ENCODE measurements at regions not wholly inside any gene's neighbourhood (a gene's known extent, or its start where the extent isn't known, plus 50 kb on each side); places are given as distances from the start of the nearest gene placed in this dataset.

- H3K4me3 ChIP-seq = no peak overlapping the region
- H3K27ac ChIP-seq = no peak overlapping the region
Observed at GRCh38 chr2:173462892-173463840, 108.5 kb downstream of the CDCA7 start.

DNA sequence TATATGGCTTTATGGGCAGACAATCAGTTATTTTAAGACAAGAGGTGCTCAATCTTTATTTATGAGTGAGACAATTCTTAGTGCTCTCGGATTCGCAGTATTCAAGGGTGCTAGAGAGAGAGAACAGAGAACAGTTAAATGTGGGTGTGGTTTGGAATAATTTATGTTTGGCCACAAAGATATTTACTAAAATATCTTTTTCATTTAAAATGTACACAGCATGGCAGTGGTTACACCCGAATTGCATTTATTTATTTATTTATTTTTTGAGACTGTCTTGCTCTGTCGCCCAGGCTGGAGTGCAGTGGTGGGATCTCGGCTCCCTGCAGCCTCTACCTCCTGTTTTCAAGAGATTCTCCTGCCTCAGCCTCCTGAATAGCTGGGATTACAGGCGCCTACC lies 109.2 kb downstream of the CDCA7 start:
- H3K4me3 ChIP-seq = no peak overlapping the region

DNA sequence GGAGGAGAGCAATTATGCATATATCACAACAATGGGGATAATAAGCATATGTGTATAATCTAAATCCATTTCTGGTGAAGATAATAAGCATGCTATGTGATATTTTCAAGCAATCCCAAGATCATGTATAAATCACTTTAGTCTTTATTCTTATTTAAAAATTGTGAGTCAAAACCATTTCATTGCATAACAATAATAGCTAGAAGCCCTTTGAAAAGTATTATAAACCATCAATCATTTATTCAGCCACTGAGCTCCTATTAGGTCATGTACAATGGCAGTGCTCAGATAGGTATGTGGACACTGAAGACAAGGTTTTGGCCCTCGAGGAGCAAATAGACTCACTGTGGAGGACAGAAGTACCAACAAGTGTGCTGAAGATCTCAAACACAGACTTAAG lies 113.1 kb downstream of the CDCA7 start:
- Histone ChIP-seq H3K4me3 (no peak overlapping the region), H3K27ac (no peak overlapping the region)

More for the DNA sequence above, 109.2 kb downstream of the CDCA7 start:
- H3K27ac ChIP-seq = no peak overlapping the region

- H3K4me3 ChIP-seq = no peak overlapping the region
Observed at GRCh38 chr2:173468266-173468793, 113.7 kb downstream of the CDCA7 start.

GRCh38 chr2:173472112-173472511 lies 117.4 kb downstream of the CDCA7 start:
- no peak overlapping the region for H3K27ac ChIP-seq
- H3K4me3 ChIP-seq = no peak overlapping the region

More at GRCh38 chr2:173468266-173468793, 113.7 kb downstream of the CDCA7 start:
- no peak overlapping the region for H3K27ac ChIP-seq

- no peak overlapping the region for H3K4me3 ChIP-seq
- H3K27ac ChIP-seq = no peak overlapping the region
Observed at GRCh38 chr2:173483137-173483536, 128.5 kb downstream of the CDCA7 start.

GRCh38 chr2:173488861-173489260 lies 134.2 kb downstream of the CDCA7 start:
- Histone ChIP-seq H3K4me3 (no peak overlapping the region), H3K27ac (no peak overlapping the region)

GRCh38 chr2:173491418-173491817 lies 136.7 kb downstream of the CDCA7 start:
- Histone ChIP-seq H3K27ac (no peak overlapping the region), H3K4me3 (no peak overlapping the region)

- Histone ChIP-seq H3K27ac (no peak overlapping the region), H3K4me3 (no peak overlapping the region)
Observed at GRCh38 chr2:173493874-173494273, 139.2 kb downstream of the CDCA7 start.

DNA sequence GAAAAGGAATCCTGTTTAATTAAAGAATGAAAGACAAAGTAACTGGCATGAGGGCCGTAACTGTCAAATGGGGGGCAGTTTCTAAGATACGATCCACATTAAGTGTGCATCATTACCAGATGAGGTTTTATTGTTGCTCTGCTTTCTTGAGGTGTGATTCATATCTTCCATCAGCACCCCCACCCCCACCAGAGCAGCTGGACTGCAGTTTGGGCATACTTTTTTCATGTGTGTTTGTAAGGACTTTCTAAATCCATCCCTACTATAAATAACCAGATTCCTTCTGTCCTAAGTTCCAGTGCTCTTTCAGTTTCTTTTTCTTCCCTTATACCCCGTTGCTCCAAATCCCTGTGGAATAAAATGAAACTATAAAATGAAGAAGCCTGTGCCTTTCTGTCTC lies 142.1 kb downstream of the CDCA7 start:
- no peak overlapping the region for H3K4me3 ChIP-seq

GRCh38 chr2:173500953-173501352 lies 146.3 kb downstream of the CDCA7 start:
- Histone ChIP-seq H3K27ac (no peak overlapping the region), H3K4me3 (no peak overlapping the region)

More for the DNA sequence above, 142.1 kb downstream of the CDCA7 start:
- peak overlapping the region in 2 of 21 experiments; percentile 32 to 48 for H3K27ac ChIP-seq

GRCh38 chr2:173502296-173502695 lies 147.6 kb downstream of the CDCA7 start:
- no peak overlapping the region for H3K27ac ChIP-seq
- no peak overlapping the region for H3K4me3 ChIP-seq

DNA sequence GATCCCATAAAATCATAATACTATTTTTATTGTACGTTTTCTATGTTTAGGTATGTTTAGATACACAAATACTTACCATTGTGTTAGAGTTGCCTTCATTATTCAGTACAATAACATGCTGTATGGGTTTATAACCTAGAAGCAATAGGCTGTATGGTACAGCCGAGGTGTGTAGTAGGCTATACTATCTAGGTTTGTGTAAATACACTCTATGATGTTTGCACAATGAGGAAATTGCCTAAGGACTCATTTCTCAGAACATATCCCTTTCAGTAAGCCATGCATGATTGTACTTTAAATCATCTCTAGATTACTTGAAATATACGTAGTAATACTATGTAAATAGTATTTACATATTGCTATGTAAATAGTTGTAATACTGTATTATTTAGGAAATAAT lies 156.7 kb downstream of the CDCA7 start:
- no peak overlapping the region for H3K27ac ChIP-seq
- H3K4me3 ChIP-seq = no peak overlapping the region

- H3K27ac ChIP-seq = no peak overlapping the region
Observed at GRCh38 chr2:173511942-173512341, 157.3 kb downstream of the CDCA7 start.

DNA sequence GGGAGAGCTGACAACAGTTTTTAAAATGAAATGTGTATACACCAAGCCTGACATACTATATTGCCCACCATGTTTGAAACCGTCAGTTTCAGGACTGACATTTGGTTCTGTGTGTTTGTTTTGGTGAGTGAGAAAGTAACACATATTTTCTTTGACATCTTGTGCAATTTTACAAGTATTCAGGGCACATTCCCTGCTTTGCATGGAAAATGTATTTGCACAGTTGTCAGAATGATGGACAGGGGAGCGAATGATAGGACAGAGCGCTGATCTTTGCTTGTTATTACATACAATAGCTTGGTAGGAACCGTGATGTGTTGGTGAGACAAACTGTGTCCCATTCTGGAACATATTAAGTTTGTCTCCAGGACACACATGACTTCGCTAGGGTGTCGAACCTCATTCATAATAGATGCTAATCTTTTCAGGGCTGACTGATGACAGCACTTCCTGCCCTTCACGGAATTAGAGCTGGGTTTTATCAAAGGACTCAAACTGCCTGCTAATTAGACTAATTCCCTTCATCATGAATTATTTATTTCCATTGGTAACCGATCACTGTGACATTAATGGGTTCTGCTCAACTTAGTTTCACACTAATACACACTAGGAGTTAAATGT lies 158.5 kb downstream of the CDCA7 start:
- H3K4me3 ChIP-seq = no peak overlapping the region

More at GRCh38 chr2:173511942-173512341, 157.3 kb downstream of the CDCA7 start:
- no peak overlapping the region for H3K4me3 ChIP-seq

DNA sequence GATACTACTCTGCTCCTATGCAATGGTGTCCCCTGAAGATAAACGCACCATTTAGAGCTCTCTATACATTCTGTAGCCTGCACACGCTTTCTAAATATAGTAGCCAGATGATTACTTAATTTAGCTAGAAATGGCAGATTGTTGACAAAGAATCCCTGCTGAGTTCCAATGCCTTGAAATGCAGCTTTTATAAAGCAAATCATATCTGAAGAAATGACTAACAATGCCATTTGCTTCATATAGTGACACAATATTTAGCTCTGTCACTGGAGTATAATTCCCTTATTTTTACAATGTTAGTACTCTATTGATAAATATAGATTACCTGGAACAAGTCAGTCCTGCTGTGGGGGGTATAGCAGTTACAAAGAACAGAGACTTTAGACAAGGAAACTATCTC lies 166.2 kb downstream of the CDCA7 start:
- Histone ChIP-seq H3K4me3 (no peak overlapping the region), H3K27ac (no peak overlapping the region)

More for the DNA sequence above, 158.5 kb downstream of the CDCA7 start:
- no peak overlapping the region for H3K27ac ChIP-seq

DNA sequence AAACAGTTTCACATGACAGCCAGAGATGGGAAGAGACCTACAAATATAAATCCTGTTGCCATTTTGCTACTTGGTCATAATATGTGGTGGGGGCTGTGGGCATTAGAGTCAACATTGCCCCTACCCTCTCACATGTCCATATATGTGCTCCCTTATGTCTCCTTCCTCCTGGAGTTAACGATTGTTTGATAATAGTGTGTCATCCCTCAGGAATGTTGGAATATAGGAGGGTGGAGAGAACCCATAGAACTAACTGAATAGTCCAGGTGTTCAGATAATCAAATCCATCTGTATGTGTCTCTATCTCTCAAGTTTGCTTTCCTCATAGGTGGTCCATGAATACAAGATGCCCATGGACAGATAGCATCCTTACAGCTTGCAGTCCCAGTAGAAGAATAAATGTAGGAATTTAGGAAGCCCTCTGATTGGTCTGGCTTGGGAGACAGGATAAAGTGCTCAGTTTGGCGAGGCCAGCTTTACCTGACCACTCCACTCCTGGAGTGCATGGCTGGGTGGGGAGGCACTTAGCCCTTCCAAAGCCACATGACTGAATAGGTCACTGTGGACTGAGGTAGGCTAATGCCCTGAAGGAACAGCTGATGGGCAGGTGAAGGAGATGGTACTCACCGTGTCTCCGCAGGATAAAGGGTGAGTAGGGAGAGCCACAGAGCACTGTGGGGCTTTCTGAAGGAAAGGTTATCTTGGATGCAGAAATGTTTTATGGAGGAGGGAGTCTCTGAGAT lies 166.9 kb downstream of the CDCA7 start:
- Histone ChIP-seq H3K27ac (no peak overlapping the region), H3K4me3 (no peak overlapping the region)

- Histone ChIP-seq H3K27ac (no peak overlapping the region), H3K4me3 (no peak overlapping the region)
Observed at GRCh38 chr2:173523497-173523896, 168.8 kb downstream of the CDCA7 start.

- no peak overlapping the region for H3K4me3 ChIP-seq
- no peak overlapping the region for H3K27ac ChIP-seq
Observed at GRCh38 chr2:173524256-173524955, 169.7 kb downstream of the CDCA7 start.

All from skin epidermis (tissue), 12 donors.